Stimulated activated CD4-positive, alpha-beta T cell treated with anti-CD3 and anti-CD28 coated beads, Interleukin-12 subunit alpha, Interleukin-12 subunit beta, amount 100 ng/mL, for 4 hours (primary cell): ENCODE measurements at regions not wholly inside any gene's neighbourhood (a gene's known extent, or its start where the extent isn't known, plus 50 kb on each side); places are given as distances from the start of the nearest gene placed in this dataset.

Experiments
- DNase-seq: peaks from one replicate; pipeline ENCODE4 v3.0.0-alpha.2; 2020

DNA sequence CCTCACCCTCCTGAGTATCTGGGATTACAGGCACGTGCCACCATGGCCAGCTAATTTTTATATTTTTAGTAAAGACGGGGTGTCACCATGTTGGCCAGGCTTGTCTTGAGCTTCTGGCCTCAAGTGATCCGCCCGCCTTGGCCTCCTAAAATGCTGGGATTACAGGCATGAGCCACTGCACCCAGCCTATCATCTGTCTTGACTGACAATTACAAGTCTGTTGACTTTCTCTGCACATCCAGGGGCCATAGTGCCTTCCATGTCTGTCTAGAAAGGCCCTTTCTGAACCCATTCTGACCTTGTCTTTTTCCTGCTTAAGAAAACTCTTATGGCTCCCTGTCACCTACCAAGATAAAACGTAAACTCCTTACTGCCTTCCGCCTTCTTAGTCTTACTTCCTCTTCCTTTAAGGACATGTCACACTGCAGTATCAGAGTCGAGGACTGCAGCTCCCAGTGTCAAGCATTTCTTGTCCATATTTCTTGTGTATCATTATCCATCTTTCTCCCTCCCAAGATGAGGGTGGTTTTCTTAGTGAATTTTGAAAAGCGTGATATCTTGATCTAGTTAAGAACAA, 49.9 kb upstream of the SHB start:
- DNase-seq: no peak
